HG03432 (cell line): ENCODE measurements at regions not wholly inside any gene's neighbourhood (a gene's known extent, or its start where the extent isn't known, plus 50 kb on each side); places are given as distances from the start of the nearest gene placed in this dataset.
"Not testable (repeated sequence)": the region's sequence is repeated elsewhere in the genome, so short reads cannot be mapped to it uniquely, and the experiment has no call there.

ENCODE experiments used
- ATAC-seq: cut with Tn5 transposase; IDR thresholded peaks from one replicate; pipeline ENCODE4 v1.9.1; 2021; ENCODE audit warnings: mild to moderate bottlenecking, moderate library complexity; ENCODE audit not compliant: unreplicated experiment

- no peak for ATAC-seq
Measured at GRCh38 chr22:48628891-48629543, 1198.7 kb downstream of the BRD1 start.

GRCh38 chr22:48627966-48628365 is 1199.7 kb downstream of the BRD1 start:
- no peak for ATAC-seq

- no peak for ATAC-seq
Measured at GRCh38 chr22:48627203-48627602, 1200.5 kb downstream of the BRD1 start.

- ATAC-seq = no peak
Measured at GRCh38 chr22:48624401-48624800, 1203.3 kb downstream of the BRD1 start.

- no peak for ATAC-seq
Measured at GRCh38 chr22:48622891-48623545, 1204.7 kb downstream of the BRD1 start.

GRCh38 chr22:48621085-48621484 is 1206.6 kb downstream of the BRD1 start:
- no peak for ATAC-seq

- ATAC-seq = not testable (repeated sequence)
Measured at GRCh38 chr22:48620460-48620859, 1207.2 kb downstream of the BRD1 start.

- ATAC-seq = no peak
Measured at GRCh38 chr22:48619721-48620120, 1208.0 kb downstream of the BRD1 start.

- no peak for ATAC-seq
Measured at GRCh38 chr22:48618326-48618725, 1209.3 kb downstream of the BRD1 start.

- ATAC-seq = no peak
Measured at GRCh38 chr22:48616656-48617055, 1211.0 kb downstream of the BRD1 start.

GRCh38 chr22:48615171-48616008 is 1212.3 kb downstream of the BRD1 start:
- no peak for ATAC-seq

GRCh38 chr22:48613566-48614200 is 1214.0 kb downstream of the BRD1 start:
- no peak for ATAC-seq

- no peak for ATAC-seq
Measured at GRCh38 chr22:48612077-48612995, 1215.3 kb downstream of the BRD1 start.

- no peak for ATAC-seq
Measured at GRCh38 chr22:48609279-48609865, 1218.3 kb downstream of the BRD1 start.

GRCh38 chr22:48607901-48608662 is 1219.6 kb downstream of the BRD1 start:
- no peak for ATAC-seq

- no peak for ATAC-seq
Measured at GRCh38 chr22:48606684-48607307, 1220.9 kb downstream of the BRD1 start.

GRCh38 chr22:48605856-48606481 is 1221.7 kb downstream of the BRD1 start:
- ATAC-seq = no peak

GRCh38 chr22:48605125-48605524 is 1222.5 kb downstream of the BRD1 start:
- ATAC-seq = no peak
